K562 (cell line): ENCODE measurements at regions not wholly inside any gene's neighbourhood (a gene's known extent, or its start where the extent isn't known, plus 50 kb on each side); places are given as distances from the start of the nearest gene placed in this dataset.
"Not testable (repeated sequence)": the region's sequence is repeated elsewhere in the genome, so short reads cannot be mapped to it uniquely, and the experiment has no call there.

Source experiments
- ATAC-seq: fragments of 200-7000 bp; cut with Tn5 transposase; 3 replicates; pipeline ENCODE4 v1.9.1; 2020; ENCODE audit warnings: moderate library complexity
- BruUV-seq: library from RNA; stranded (reverse); fragments of 400-500 nt; replicated peaks from 2 replicates; lab custom pipeline; 2021; lab: Mats Ljungman, UMichigan
- CTCF ChIA-PET: fragments of 300-600 bp; formaldehyde crosslinking; extraction: SDS; loops from one replicate; lab custom pipeline; 2021; ENCODE audit warnings: low intra/inter-chr PET ratio; lab: Yijun Ruan, JAX
- POLR2A ChIA-PET: fragments of 300-600, 350-650 bp; sonication (Branson Sonifier 250); formaldehyde crosslinking; extraction: SDS; loops from one replicate; lab custom pipeline; 2021; ENCODE audit warnings: antibody characterized with exemption, inconsistent platforms; lab: Yijun Ruan, JAX
- DNase-seq, 4 experiments: peaks; one replicate each; pipeline versions ENCODE4 v3.0.0 to v3.0.0-alpha.2; 2011 to 2018; ENCODE audit warnings: low spot score in 3 of 4, mixed read lengths in 3 of 4; ENCODE audit errors: extremely low read depth in 1 of 4
- FAIRE-seq: peaks from 2 replicates; lab custom pipeline; 2011; peaks lifted over from hg19 to GRCh38; lab: Jason Lieb, UNC
- H2AFZ ChIP-seq: 2 replicates; pipeline ENCODE4 v1.6.0; 2011; ENCODE audit warnings: low read depth, low read length, control low read depth, inconsistent platforms
- H3K27ac ChIP-seq: fragments of 200-600 bp; 3 replicates; pipeline ENCODE4 v1.8.0; 2011; ENCODE audit warnings: low read depth, mild to moderate bottlenecking, control low read depth, inconsistent platforms, low read length, moderate library complexity, mixed read lengths; ENCODE audit errors: extremely low read depth
- H3K27me3 ChIP-seq, 2 experiments: fragments of 300-600 bp in 1 of 2; 2 replicates in 1 of 2; 3 replicates in 1 of 2; pipeline versions ENCODE4 v1.6.0 to v1.8.0; 2011; ENCODE audit warnings: inconsistent platforms in 2 of 2, low read length in 2 of 2, mild to moderate bottlenecking in 1 of 2, mixed read lengths in 1 of 2, moderate library complexity in 1 of 2; ENCODE audit not compliant: control insufficient read depth in 2 of 2, insufficient read depth in 2 of 2
- H3K36me3 ChIP-seq: fragments of 300-600 bp; 3 replicates; pipeline ENCODE4 v1.8.0; 2011; ENCODE audit warnings: mild to moderate bottlenecking, low read length, inconsistent platforms; ENCODE audit not compliant: control insufficient read depth, insufficient read depth
- H3K4me1 ChIP-seq, 2 experiments: fragments of 200-600 bp in 1 of 2; replicated peaks in 1 of 2; 2 replicates in 1 of 2; 3 replicates in 1 of 2; pipeline versions ENCODE4 v1.5.1 to v1.8.0; 2011; ENCODE audit warnings: inconsistent platforms in 2 of 2, low read length in 2 of 2, mild to moderate bottlenecking in 1 of 2, mixed read lengths in 1 of 2, moderate library complexity in 1 of 2; ENCODE audit not compliant: control insufficient read depth in 2 of 2, insufficient read depth in 2 of 2
- H3K4me2 ChIP-seq: 2 replicates; pipeline ENCODE4 v1.6.1; 2011; ENCODE audit warnings: low read length, control low read depth, inconsistent platforms, mixed read lengths; ENCODE audit not compliant: insufficient read depth
- H3K4me3 ChIP-seq: fragments of 200-600 bp; sonication (generic), shearing (Covaris generic); 2 replicates; pipeline ENCODE4 v1.5.1; 2016; ENCODE audit warnings: control low read depth, inconsistent platforms
- H3K79me2 ChIP-seq: fragments of 200-600 bp; 3 replicates; pipeline ENCODE4 v1.8.0; 2011; ENCODE audit warnings: low read length, inconsistent platforms; ENCODE audit not compliant: control insufficient read depth, insufficient read depth
- H3K9ac ChIP-seq, 2 experiments: 2 replicates each; pipeline versions ENCODE4 v1.6.0 to v1.6.1; 2011; ENCODE audit warnings: low read depth in 2 of 2, low read length in 2 of 2, control low read depth in 1 of 2, inconsistent platforms in 1 of 2, mild to moderate bottlenecking in 1 of 2, mixed read lengths in 1 of 2; ENCODE audit not compliant: insufficient read depth in 1 of 2
- H3K9me1 ChIP-seq: one replicate; pipeline ENCODE4 v1.6.0; 2011; ENCODE audit warnings: inconsistent platforms, mild to moderate bottlenecking, low read length, moderate library complexity; ENCODE audit not compliant: control insufficient read depth, insufficient read depth
- H3K9me3 ChIP-seq: replicated peaks from 2 replicates; pipeline ENCODE4 v1.5.1; 2011; ENCODE audit warnings: low read depth, low read length, inconsistent platforms; ENCODE audit not compliant: control insufficient read depth, insufficient read depth
- H4K20me1 ChIP-seq: replicated peaks from 2 replicates; pipeline ENCODE4 v1.6.1; 2011; ENCODE audit warnings: low read length, inconsistent platforms, mixed read lengths; ENCODE audit not compliant: control insufficient read depth, insufficient read depth
- CREM ChIP-seq: IDR thresholded peaks from 2 replicates; pipeline ENCODE4 v1.6.1; 2014; ENCODE audit warnings: antibody characterized with exemption, low read depth
- HDGF ChIP-seq: fragments of 450-650 bp; IDR thresholded peaks from 2 replicates; pipeline ENCODE4 v1.6.1; 2016
- PCBP1 ChIP-seq: fragments of 200-400 bp; formaldehyde crosslinking; IDR thresholded peaks from 2 replicates; pipeline ENCODE4 v1.6.1; 2018; ENCODE audit warnings: mild to moderate bottlenecking, low read depth, low read length; ENCODE audit not compliant: poor library complexity, severe bottlenecking
- PKNOX1 ChIP-seq: fragments of 450-650 bp; IDR thresholded peaks from 2 replicates; pipeline ENCODE4 v1.6.1; 2016
- TAF1 ChIP-seq: IDR thresholded peaks from 2 replicates; pipeline ENCODE4 v1.6.1; 2011; ENCODE audit warnings: mild to moderate bottlenecking, low read length, moderate library complexity; ENCODE audit not compliant: insufficient read depth, control insufficient read depth, severe bottlenecking; ENCODE audit errors: extremely low read depth
- TFAP4 ChIP-seq: sonication (generic); formaldehyde crosslinking; IDR thresholded peaks from 2 replicates; pipeline ENCODE4 v1.8.0; 2022; ENCODE audit warnings: missing genetic modification reagents, mild to moderate bottlenecking, moderate library complexity, borderline replicate concordance
- USF1 ChIP-seq: sonication (generic); formaldehyde crosslinking; IDR thresholded peaks from 2 replicates; pipeline ENCODE4 v1.9.0; 2022; ENCODE audit warnings: mild to moderate bottlenecking, missing genetic modification reagents
- USF2 ChIP-seq: sonication (generic); formaldehyde crosslinking; IDR thresholded peaks from 2 replicates; pipeline ENCODE4 v1.5.0; 2020; ENCODE audit warnings: missing genetic modification reagents
- ZBTB7A ChIP-seq: IDR thresholded peaks from 2 replicates; pipeline ENCODE4 v1.6.1; 2011; ENCODE audit warnings: low read depth, mild to moderate bottlenecking, low read length, moderate library complexity, borderline replicate concordance; ENCODE audit not compliant: control insufficient read depth
- WGBS: fragments of 100-300 bp; shearing (Covaris generic); methylation state at CpG from one replicate; pipeline ENCODE4 v1.1.6; 2016; ENCODE audit warnings: low coverage, mixed read lengths; ENCODE audit not compliant: insufficient coverage; ENCODE audit errors: missing lambda C conversion rate; 5-methylcytosine and 5-hydroxymethylcytosine counted together
- in situ Hi-C: fragments of 300-500 bp; cut with MboI; formaldehyde crosslinking; loops from 4 replicates; pipeline ENCODE4 v1.15.0; 2018; ENCODE audit warnings: inconsistent platforms, mixed read lengths
- intact Hi-C: fragments of 100-400 bp; cut with micrococcal nuclease; formaldehyde crosslinking; loops from 2 replicates; pipeline ENCODE4 v1.14.2; 2022

- FAIRE-seq, ATAC-seq, H3K36me3 ChIP-seq, H3K9me1 ChIP-seq, H3K27ac ChIP-seq, BruUV-seq, POLR2A ChIA-PET, H3K79me2 ChIP-seq, H3K27me3 ChIP-seq, in situ Hi-C loops, H3K9me3 ChIP-seq, CTCF ChIA-PET, H4K20me1 ChIP-seq: not testable (repeated sequence)
- Histone ChIP-seq H3K4me3 (peak overlapping the region; percentile 47), H2AFZ (peak overlapping the region; percentile 55; the same call in 1 of the 2 replicates), H3K4me2 (peak overlapping the region; percentile 43; the same call in 1 of the 2 replicates), H3K9ac (peak overlapping the region in 1 of 2 experiments; percentile 82; a peak in 2 of 4 replicates), H3K4me1 (peaks cover 4 to 13% of the 10 kb centered on the region in 2 experiments; a peak in 2 of 5 replicates)
- peak in 3 of 4 experiments; percentile 15 to 31 (median 18) for DNase-seq
- WGBS, result 3% methylated on average over 4 of the region's 26 CpGs
- TF ChIP-seq ZBTB7A, result 0 out of 2 replicates have a peak, but pooled peaks have one; percentile 28
- intact Hi-C loops, result loop anchor here (10.0 kb wide), 1 partner anchor 161 kb away; no protein-coding TSS in a partner anchor
These were observed 131.8 kb upstream of the ALDH3B2 start for GRCh38 chr11:67806183-67806582.

GRCh38 chr11:67805253-67806126 lies 131.1 kb upstream of the ALDH3B2 start:
- H3K27me3 ChIP-seq, H3K9me3 ChIP-seq, H4K20me1 ChIP-seq, CTCF ChIA-PET, H3K9me1 ChIP-seq, POLR2A ChIA-PET, in situ Hi-C loops, H3K36me3 ChIP-seq, BruUV-seq, H3K79me2 ChIP-seq: not testable (repeated sequence)
- H3K27ac ChIP-seq, result peak overlapping the region; percentile 83
- peak overlapping the region; percentile 80 to 96 for H3K9ac ChIP-seq
- intact Hi-C loops, result loop anchor here (10.0 kb wide), 1 partner anchor 161 kb away; no protein-coding TSS in a partner anchor
- peak; percentile 73 for FAIRE-seq
- H2AFZ ChIP-seq, result peak overlapping the region; percentile 88
- peak; percentile 91 to 95 (median 92) for DNase-seq
- peak overlapping the region; percentile 72 for H3K4me3 ChIP-seq
- H3K4me1 ChIP-seq, result peaks cover 4 to 13% of the 10 kb centered on the region in 2 experiments; a peak in 2 of 5 replicates
- WGBS, result 1% methylated on average over 35 of the region's 66 CpGs
- ATAC-seq, result peak; percentile 100
- H3K4me2 ChIP-seq, result peak overlapping the region; percentile 74; the same call in 1 of the 2 replicates
- TF ChIP-seq PKNOX1 (peak; percentile 35; the same call in 1 of the 2 replicates), TAF1 (peak; percentile 72), TFAP4 (CRISPR knock-in tag) (peak; percentile 42; the same call in 1 of the 2 replicates), PCBP1 (peak; percentile 13), USF1 (CRISPR knock-in tag) (peak; percentile 90), CREM (peak; percentile 55), USF2 (peak; percentile 74), HDGF (0 out of 2 replicates have a peak, but pooled peaks have one; percentile 74)
